IMR-90 (cell line): ENCODE measurements at regions not wholly inside any gene's neighbourhood (a gene's known extent, or its start where the extent isn't known, plus 50 kb on each side); places are given as distances from the start of the nearest gene placed in this dataset.

ENCODE experiments used
- ATAC-seq: fragments of 200-7000 bp; cut with Tn5 transposase; 2 replicates; pipeline ENCODE4 v1.9.1; 2020; ENCODE audit warnings: low read depth, mild to moderate bottlenecking, moderate library complexity
- BruUV-seq: library from RNA; stranded (reverse); fragments of 400-500 nt; replicated peaks from 2 replicates; lab custom pipeline; 2021; lab: Mats Ljungman, UMichigan
- CTCF ChIA-PET: fragments of 300-600 bp; formaldehyde crosslinking; extraction: SDS; loops from one replicate; lab custom pipeline; 2021; ENCODE audit warnings: antibody characterized with exemption; lab: Yijun Ruan, JAX
- POLR2A ChIA-PET: fragments of 300-600 bp; sonication (Branson Sonifier 250); formaldehyde crosslinking; loops from one replicate; lab custom pipeline; 2022; ENCODE audit warnings: antibody characterized with exemption; ENCODE audit not compliant: unreplicated experiment; lab: Charles Lee
- DNase-seq: peaks from one replicate; pipeline ENCODE4 v3.0.0; 2013
- H2AFZ ChIP-seq: replicated peaks from 2 replicates; pipeline ENCODE3; 2013; ENCODE audit warnings: low read length, mild to moderate bottlenecking; ENCODE audit not compliant: poor library complexity
- H2AK5ac ChIP-seq: 2 replicates; pipeline ENCODE4 v1.6.1; 2013; ENCODE audit warnings: low read depth, low read length, inconsistent platforms
- H2AK9ac ChIP-seq: replicated peaks from 2 replicates; pipeline ENCODE3; 2013; ENCODE audit warnings: mild to moderate bottlenecking, low read depth, low read length, moderate library complexity; ENCODE audit not compliant: poor library complexity
- H2BK120ac ChIP-seq: 2 replicates; pipeline ENCODE4 v1.6.1; 2013; ENCODE audit warnings: low read depth, low read length, inconsistent platforms
- H2BK15ac ChIP-seq: 3 replicates; pipeline ENCODE4 v1.6.1; 2013; ENCODE audit warnings: low read depth, low read length, inconsistent platforms
- H2BK20ac ChIP-seq: 2 replicates; pipeline ENCODE4 v1.6.1; 2013; ENCODE audit warnings: low read depth, mild to moderate bottlenecking, inconsistent platforms, low read length, moderate library complexity
- H2BK5ac ChIP-seq: 2 replicates; pipeline ENCODE4 v1.6.1; 2013; ENCODE audit warnings: mild to moderate bottlenecking, low read depth, low read length, inconsistent platforms; ENCODE audit not compliant: poor library complexity, severe bottlenecking
- H3K14ac ChIP-seq: replicated peaks from 2 replicates; pipeline ENCODE4 v1.6.1; 2013; ENCODE audit warnings: low read depth, low read length, inconsistent platforms
- H3K18ac ChIP-seq: 2 replicates; pipeline ENCODE4 v1.6.1; 2013; ENCODE audit warnings: low read depth, low read length, control low read depth
- H3K23ac ChIP-seq: 2 replicates; pipeline ENCODE4 v1.6.1; 2013; ENCODE audit warnings: low read depth, low read length, inconsistent platforms
- H3K27ac ChIP-seq: 2 replicates; pipeline ENCODE4 v1.5.1; 2013; ENCODE audit warnings: mild to moderate bottlenecking, control low read depth, low read length; ENCODE audit not compliant: insufficient read depth
- H3K27me3 ChIP-seq: 2 replicates; pipeline ENCODE4 v1.6.1; 2013; ENCODE audit warnings: low read length; ENCODE audit not compliant: control insufficient read depth, insufficient read depth
- H3K36me3 ChIP-seq: 2 replicates; pipeline ENCODE4 v1.6.1; 2013; ENCODE audit warnings: low read length, mixed read lengths; ENCODE audit not compliant: control insufficient read depth, insufficient read depth
- H3K4ac ChIP-seq: 2 replicates; pipeline ENCODE4 v1.6.1; 2013; ENCODE audit warnings: low read depth, low read length, inconsistent platforms
- H3K4me1 ChIP-seq: 2 replicates; pipeline ENCODE4 v1.6.1; 2013; ENCODE audit warnings: low read length, mixed read lengths; ENCODE audit not compliant: control insufficient read depth, insufficient read depth
- H3K4me2 ChIP-seq: 2 replicates; pipeline ENCODE4 v1.6.1; 2013; ENCODE audit warnings: low read depth, mild to moderate bottlenecking, control low read depth, low read length, moderate library complexity
- H3K4me3 ChIP-seq: 2 replicates; pipeline ENCODE4 v1.5.1; 2013; ENCODE audit warnings: low read depth, mild to moderate bottlenecking, control low read depth, low read length, moderate library complexity; ENCODE audit not compliant: insufficient read depth
- H3K56ac ChIP-seq: 2 replicates; pipeline ENCODE4 v1.6.1; 2013; ENCODE audit warnings: low read length, inconsistent platforms; ENCODE audit not compliant: insufficient read depth; ENCODE audit errors: extremely low read depth
- H3K79me1 ChIP-seq, 2 experiments: 2 replicates each; pipeline ENCODE4 v1.6.1; 2013; ENCODE audit warnings: low read length in 2 of 2, inconsistent platforms in 1 of 2, low read depth in 1 of 2
- H3K9ac ChIP-seq: 2 replicates; pipeline ENCODE4 v1.6.1; 2013; ENCODE audit warnings: low read depth, low read length, control low read depth
- H3K9me1 ChIP-seq: 2 replicates; pipeline ENCODE4 v1.6.1; 2013; ENCODE audit warnings: low read length, inconsistent platforms; ENCODE audit not compliant: insufficient read depth
- H3K9me3 ChIP-seq: 2 replicates; pipeline ENCODE4 v1.6.1; 2013; ENCODE audit warnings: low read length; ENCODE audit not compliant: control insufficient read depth, insufficient read depth
- H4K20me1 ChIP-seq: 2 replicates; pipeline ENCODE4 v1.6.1; 2013; ENCODE audit warnings: low read length, inconsistent platforms; ENCODE audit not compliant: insufficient read depth
- H4K5ac ChIP-seq: 2 replicates; pipeline ENCODE4 v1.6.1; 2013; ENCODE audit warnings: mild to moderate bottlenecking, low read depth, low read length, control low read depth
- H4K8ac ChIP-seq, 2 experiments: 2 replicates each; pipeline ENCODE4 v1.6.1; 2013; ENCODE audit warnings: low read depth in 2 of 2, low read length in 2 of 2, control low read depth in 1 of 2, inconsistent platforms in 1 of 2
- H4K91ac ChIP-seq: 2 replicates; pipeline ENCODE4 v1.6.1; 2013; ENCODE audit warnings: low read depth, low read length, inconsistent platforms; ENCODE audit not compliant: insufficient read depth
- MAZ ChIP-seq: IDR thresholded peaks from 2 replicates; pipeline ENCODE4 v1.6.1; 2012; ENCODE audit warnings: low read depth, mild to moderate bottlenecking, low read length, improper control_type of control experiment, moderate library complexity, borderline replicate concordance
- WGBS, 2 experiments: methylation state at CpG; one replicate each; pipeline versions ENCODE4 v1.1.5 to v1.1.7; 2013; ENCODE audit warnings: missing lambda C conversion rate in 2 of 2; ENCODE audit not compliant: insufficient read length in 1 of 2; ENCODE audit errors: extremely low coverage in 2 of 2; 5-methylcytosine and 5-hydroxymethylcytosine counted together
- dilution Hi-C: fragments of 300-500 bp; cut with HindIII; formaldehyde crosslinking; loops from one replicate; pipeline ENCODE4 v1.14.3; 2018; ENCODE audit warnings: low sequenced_read_pairs; ENCODE audit not compliant: unreplicated experiment
- in situ Hi-C: fragments of 300-500 bp; cut with MboI; formaldehyde crosslinking; loops from 3 replicates; pipeline ENCODE4 v1.14.3; 2019; ENCODE audit warnings: low sequenced_read_pairs, inconsistent platforms, mixed read lengths
- intact Hi-C: fragments of 100-400 bp; cut with micrococcal nuclease; formaldehyde crosslinking; loops from 2 replicates; pipeline ENCODE4 v1.10.0; 2022

- Histone ChIP-seq H2BK120ac (no peak overlapping the region), H2BK5ac (no peak overlapping the region), H2AFZ (no peak overlapping the region), H4K20me1 (no peaks in the 10 kb centered on the region), H4K91ac (no peak overlapping the region), H4K5ac (no peak overlapping the region), H3K27me3 (no peaks in the 10 kb centered on the region), H3K23ac (no peak overlapping the region), H3K4ac (no peak overlapping the region), H3K9me3 (peaks cover 5% of the 10 kb centered on the region; the same call in 1 of the 2 replicates), H4K8ac (no peak overlapping the region), H3K9me1 (no peaks in the 10 kb centered on the region), H3K27ac (no peak overlapping the region), H3K79me1 (no peaks in the 10 kb centered on the region), H3K56ac (no peak overlapping the region), H3K36me3 (no peaks in the 10 kb centered on the region), H3K14ac (no peak overlapping the region), H3K9ac (no peak overlapping the region), H2BK20ac (no peak overlapping the region), H2AK5ac (no peak overlapping the region), H3K4me2 (no peak overlapping the region), H2BK15ac (no peak overlapping the region), H2AK9ac (no peak overlapping the region), H3K18ac (no peak overlapping the region), H3K4me3 (no peak overlapping the region), H3K4me1 (no peaks in the 10 kb centered on the region)
- ChIA-PET POLR2A (no interaction called here), CTCF (no interaction called here)
- no peak for DNase-seq
- dilution Hi-C loops (no loop called here), intact Hi-C loops (no loop called here), in situ Hi-C loops (no loop called here)
- ATAC-seq: no peak
- TF ChIP-seq MAZ: no peak
- no CpG with 5 or more reads among the region's 3 CpGs for WGBS, 2 experiments
- no TSS peak for BruUV-seq
Measured at GRCh38 chr11:38582756-38583155, 1984.7 kb upstream of the RAG2 start.
